Retina (tissue), 1 donor: ENCODE measurements at regions not wholly inside any gene's neighbourhood (a gene's known extent, or its start where the extent isn't known, plus 50 kb on each side); places are given as distances from the start of the nearest gene placed in this dataset.

Experiments
- DNase-seq: peaks from one replicate; pipeline ENCODE4 v3.0.0-alpha.2; 2016

DNA sequence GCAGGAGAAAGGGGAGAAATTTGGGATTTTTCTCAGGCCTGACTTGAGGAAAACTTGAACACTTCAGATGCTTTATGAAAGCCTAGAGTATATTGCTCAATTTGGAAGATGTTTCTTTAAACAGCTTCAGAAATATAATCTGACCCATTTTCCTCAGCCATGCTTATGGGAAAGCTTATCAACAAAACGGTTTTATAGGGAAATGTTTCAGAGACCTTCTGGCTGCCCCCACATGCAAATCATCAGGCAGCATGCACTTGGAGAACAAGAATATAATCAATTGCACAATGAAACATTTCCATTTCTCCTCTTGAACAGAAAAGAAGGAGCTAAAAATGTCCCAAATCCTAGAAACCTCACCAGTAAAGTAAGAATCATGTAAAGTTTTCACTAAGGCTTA lies 411.2 kb upstream of the ETAA1 start:
- DNase-seq = no peak

DNA sequence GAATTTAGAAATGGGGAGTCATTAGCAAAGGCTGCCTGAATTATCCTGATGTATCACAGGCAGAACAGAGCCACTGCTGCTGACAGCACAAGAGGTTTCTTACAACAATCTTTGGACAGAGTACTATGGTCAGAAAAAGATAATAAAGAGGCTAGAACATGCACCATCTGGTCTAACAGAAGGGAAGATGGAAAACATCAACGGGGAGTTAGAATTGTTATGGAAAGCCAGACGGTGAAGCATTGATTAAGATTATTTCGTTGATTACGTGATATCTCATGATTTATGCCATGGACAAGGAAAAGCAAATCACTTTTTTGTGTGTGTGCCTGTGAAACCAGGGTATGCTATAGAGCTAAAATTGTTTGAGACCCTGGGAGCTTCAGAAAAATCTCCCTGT lies 409.4 kb upstream of the ETAA1 start:
- no peak for DNase-seq

DNA sequence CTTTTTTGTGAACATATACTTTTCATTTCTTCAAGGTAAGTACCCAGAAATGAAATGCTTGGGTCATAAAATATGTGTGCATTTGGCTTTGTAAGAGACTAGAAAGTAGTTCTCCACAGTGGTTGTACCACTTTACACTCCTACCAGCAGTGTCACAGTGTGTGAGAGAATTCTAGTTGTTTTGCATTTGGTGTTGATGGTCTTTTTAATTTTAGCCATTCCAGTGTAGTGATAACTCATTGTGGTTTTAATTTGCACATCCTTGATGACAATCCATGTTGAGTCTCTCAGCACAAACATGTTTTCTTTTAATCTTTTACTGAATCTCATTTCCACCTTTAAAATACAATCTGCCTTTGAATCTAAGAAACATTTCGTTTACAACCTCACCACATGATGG lies 402.5 kb upstream of the ETAA1 start:
- no peak for DNase-seq

DNA sequence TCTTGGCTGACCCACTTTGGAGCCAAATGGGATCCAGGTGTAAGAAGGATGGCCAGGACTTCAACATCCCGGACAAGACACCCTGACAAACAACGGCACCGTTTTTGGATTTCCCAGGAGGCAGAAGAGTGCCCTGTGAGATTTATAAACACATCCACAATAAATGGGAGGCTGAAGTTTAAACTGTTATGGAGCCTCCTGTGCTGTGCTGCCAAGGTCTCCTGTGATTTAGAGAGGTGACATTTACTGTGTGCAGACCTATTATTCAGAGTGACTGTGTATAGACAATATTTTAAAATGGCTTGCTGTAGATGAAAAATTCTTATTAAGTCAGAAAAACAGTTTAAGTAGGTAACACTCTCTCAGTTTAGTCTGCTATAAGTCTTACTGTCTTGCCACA lies 401.5 kb upstream of the ETAA1 start:
- no peak for DNase-seq

DNA sequence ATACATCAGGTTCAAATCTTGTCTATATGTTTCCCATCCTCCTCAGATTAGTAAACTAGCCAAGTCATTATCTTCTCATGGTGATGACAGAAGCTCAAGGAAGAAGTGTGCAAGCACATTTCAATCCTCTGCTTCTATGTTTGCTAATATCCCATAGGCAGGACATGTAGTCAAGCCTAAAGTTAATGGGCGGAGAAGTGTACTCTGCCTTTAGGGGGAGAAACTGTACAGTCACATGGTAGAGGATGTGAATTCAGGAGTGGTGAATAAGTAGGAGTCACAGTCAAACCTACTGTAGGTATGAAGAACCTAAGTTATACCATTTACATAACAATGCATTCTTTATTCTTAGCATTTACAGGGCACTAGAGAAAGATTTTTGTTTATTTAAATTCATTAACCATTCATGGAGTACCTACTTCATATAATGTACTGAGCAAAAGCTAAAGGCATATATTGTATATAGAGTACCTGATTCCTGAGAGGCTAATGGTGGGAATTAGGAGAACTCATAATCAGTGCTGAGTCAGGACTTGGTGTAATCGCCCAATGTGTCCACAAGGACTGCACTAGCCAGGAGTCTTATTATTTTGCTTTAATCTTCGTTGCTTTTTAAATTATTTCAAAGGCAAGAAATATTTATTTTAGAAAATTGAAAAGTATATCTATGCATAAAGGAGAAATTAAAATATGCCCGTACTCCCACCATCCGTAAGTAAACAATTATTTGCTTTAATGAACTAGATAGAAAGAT lies 394.3 kb upstream of the ETAA1 start:
- DNase-seq = no peak

DNA sequence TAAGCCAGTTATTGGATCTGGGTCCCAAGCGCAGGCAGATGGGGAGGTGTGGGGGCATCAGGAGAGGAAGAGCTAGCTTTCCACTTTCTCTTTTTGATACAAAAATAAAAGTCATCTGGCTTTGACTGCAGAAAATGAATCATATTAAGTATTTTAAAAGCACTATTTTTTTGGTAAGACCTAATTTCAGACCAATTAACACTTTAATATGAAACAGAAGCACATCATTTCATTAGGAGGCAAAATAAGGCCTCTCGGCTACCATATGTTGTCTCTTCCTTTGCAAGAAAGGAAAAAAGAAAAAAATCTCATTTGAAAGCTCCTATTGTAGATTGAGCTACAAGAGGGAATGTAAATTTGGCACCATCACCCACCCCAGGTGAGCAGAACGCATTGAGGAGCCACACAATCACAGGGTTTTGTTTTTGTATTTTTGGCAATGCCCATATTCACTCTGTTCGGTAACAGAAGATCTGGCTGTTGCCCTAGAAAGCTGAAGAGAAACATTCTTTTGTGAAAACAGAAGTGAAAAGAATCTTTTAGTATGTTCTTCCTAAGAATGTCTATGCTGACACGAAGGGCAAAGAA lies 390.7 kb upstream of the ETAA1 start:
- DNase-seq = no peak

DNA sequence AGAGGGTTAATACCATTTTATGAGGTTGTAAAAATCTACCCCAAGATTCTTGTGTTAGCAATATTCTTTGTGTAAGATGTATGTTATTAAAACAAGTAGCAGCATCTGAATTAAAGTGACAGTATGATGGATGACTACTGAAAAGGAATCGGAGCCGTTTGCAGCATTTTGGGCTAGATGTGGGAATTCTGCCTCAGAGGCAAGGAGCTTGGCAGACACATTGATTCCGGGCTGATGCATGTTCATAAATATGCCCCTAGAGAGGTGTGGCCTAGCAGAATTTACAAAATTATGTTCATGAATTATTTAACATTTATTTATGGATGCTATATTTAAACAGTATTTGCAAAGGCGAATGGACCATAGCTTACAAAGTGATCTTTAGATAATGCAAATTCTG lies 389.0 kb upstream of the ETAA1 start:
- peak; percentile 7 for DNase-seq

DNA sequence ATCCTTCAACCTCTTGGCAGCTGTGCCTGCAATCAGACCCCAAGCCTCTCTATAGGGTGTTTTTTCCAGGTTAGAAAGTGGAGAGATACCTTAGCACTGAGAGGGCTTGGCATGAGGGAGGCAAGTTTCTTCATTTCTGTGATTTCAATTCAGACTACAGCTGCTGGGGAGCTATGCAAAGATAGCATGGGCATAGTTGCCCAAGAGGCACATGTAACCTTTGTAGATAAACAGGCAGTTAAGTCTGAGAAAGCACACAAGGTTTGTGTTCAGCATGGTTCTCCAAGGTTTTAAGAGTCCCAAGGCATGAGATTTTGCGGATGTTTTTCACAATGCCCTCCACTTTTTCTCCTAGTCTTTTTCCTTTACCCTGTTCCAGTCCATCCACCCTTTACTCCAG lies 385.0 kb upstream of the ETAA1 start:
- no peak for DNase-seq

DNA sequence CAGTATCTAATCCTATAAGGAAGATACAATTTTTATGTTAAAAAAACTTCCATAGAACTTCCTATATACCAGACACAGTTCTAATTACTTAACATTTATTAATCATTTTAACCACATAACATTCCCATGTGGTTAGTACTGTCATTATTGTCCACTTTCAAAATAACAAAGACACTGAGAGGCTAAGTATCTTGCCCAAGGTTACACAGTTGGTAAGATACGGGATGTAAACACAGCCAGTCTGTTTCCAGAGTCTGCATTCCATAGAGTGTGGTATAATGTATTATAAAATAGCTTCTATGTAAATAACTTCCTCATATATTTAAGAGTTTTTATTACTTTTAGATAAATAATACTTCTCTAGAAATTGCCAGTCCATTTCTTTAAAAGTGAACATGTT lies 383.3 kb upstream of the ETAA1 start:
- no peak for DNase-seq

DNA sequence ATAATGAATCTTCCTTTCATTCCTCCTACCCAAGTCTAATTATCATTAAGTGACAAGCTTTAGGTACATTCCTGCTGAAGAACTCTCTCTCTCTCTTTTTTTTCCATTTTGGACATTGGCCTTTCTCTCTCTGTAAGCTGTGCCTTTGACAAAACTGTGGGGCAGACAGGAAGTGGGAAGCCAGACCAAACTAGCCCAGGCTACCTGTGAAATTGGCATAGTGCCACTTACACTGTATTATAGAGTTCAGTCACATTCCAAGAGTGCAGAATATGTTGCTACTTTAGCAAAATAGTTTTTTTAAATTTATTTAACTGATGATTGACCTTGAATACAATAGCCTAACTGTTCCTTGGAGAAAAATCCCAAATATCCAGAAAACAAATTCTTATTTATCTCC lies 381.5 kb upstream of the ETAA1 start:
- DNase-seq = no peak

DNA sequence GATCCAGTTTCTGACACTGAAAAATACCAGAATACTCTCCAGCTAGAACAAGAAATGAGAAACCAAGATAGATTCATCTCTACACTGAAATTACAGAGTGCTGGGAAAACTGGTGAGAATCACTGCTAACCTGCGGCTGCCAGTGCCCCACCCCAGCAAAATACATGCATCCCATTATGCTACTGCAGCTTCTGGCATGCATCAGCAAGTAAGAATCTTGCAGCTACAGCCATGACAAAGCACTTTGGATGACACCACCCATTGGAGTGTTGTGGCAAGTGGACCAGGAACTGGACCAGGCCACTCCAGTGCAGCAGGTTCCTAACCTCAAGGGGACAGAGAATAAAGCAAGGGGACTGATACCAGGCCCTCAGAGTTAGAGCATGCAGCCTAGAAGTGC lies 378.8 kb upstream of the ETAA1 start:
- no peak for DNase-seq

DNA sequence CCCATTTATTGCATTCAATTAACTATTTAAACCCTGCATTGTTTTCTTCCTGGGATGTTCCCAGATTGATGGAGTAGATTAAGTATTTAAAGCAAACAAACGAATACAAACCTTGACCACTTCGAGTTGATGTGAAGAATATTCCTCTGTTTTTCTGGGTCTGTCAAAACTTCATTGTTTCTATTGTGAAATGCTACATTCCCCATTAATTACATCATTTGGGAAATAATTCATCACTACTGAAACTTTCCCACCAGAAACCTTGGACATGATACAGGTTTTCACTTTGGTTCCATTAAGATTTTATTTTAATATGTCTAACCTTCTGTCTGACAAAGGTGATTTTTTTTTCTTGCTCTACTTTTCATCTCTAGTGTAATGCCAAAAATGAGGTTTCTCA lies 365.1 kb upstream of the ETAA1 start:
- DNase-seq = no peak

DNA sequence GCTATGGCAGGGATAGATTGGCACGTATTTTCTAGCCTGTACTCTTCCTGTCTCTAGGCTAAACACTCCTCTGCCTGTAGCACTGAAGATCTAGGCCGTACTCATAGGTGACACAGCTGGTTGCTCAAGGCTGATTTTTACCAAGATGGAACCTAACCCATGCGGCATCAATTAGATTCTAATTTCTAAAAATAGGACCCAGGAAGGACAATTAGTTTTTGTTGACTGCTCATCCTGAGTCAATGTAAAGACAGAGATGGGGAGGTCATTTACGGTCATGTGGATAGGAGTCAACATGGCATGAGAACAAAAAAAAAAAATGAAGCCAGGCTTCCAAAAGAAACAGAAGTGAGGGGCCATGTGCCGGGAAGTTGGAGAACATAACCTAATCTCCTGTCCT lies 360.7 kb upstream of the ETAA1 start:
- DNase-seq = no peak

DNA sequence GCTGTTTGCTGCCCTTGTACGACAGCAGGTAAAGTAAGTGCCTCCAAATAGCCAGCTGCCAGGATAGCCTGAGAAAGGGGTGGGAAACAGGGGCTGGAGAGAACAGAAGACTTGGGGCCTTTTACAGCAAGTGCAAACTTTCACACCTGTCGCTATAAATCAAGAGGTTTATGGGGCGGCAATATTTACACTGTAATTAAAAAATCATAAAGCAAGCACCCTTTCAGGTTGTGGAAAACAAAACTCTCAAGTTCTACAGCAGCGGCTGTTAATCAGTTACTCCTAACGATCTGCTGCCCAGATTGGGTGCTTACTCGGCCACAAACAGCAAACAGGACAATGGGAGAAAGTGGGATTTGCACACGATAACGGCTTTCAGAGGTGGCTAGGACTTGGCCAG lies 359.5 kb upstream of the ETAA1 start:
- DNase-seq = no peak

DNA sequence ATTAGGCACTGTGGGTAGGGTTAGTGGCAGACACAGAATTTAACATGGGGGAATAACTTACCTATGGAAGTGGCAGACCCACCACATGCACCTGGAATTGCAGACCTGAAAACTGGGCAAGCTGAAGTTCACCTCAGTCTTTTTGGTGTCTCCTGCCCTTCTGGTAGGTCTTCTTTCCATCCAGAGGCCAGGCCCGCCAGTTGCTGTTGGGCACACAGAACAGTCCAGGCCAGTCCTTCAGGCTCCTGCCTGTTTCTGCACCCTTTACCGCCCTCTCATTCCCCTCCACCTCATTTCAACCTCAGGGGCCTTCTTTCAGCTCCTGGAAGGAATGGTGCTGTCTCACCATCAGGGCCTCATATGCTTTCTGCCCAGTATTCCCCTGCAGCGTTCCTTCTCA lies 358.9 kb upstream of the ETAA1 start:
- no peak for DNase-seq

DNA sequence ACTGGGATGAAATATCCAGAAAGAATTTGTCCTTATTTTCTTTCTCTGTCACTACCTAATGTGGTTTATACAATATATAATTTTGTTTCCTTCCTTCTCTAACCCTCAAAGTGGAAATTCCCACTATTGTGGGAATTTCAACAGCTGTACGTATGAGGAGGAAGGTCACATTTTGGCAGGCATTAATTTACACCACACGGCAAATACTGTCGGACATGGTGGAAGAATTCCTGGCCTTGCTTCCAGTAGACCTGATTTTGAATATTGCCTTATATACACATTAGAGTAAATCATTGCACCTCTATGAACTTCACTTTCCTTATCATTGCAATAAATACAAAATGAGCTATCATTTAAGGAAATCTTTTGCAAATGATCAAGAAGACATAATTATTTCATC lies 358.1 kb upstream of the ETAA1 start:
- no peak for DNase-seq

DNA sequence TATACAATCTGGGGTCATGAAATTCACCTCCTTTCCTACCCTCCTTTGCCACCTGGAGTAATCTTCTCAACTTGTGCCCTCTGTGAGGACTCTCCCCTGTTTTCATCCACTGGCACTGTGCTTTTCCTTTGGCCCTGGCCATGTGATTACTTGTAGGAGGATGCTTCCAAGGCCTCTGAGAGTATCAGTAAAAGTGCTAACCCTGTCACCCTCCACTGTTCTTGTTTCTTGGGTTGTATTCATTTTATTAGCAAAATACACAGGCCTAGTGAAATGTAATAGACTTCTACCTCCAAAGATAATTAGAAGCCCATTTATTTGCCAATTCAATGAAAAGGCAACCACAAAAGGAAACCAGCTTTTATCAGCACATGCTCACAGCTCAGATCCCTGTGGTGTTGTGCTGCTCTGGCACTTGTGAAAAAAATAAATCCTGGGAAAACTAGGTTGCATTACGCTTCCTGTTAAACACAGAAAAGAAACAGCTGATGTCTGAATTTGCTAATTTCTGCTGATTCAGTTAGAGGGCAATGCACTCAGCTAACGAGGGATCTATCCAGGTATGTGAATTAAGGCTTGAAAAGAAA lies 357.5 kb upstream of the ETAA1 start:
- DNase-seq = no peak

DNA sequence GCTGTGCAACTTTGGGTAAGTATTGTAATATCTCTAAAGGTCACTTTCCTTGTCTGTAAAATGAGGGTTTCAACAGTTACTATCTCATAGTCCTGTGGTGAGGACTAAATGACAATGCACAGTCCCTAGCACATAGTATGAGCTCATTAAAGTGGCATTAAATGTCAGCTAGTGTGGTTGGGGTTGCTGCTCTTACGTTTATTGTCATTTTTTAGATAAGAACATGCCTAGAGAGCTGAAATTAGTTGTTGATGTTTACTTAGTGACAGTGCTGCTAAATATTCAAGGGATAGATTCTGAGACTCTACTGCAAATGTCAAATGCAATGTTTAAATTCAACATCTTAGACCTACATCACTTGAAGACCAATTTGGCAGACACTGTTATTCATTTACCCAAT lies 356.1 kb upstream of the ETAA1 start:
- DNase-seq = no peak

DNA sequence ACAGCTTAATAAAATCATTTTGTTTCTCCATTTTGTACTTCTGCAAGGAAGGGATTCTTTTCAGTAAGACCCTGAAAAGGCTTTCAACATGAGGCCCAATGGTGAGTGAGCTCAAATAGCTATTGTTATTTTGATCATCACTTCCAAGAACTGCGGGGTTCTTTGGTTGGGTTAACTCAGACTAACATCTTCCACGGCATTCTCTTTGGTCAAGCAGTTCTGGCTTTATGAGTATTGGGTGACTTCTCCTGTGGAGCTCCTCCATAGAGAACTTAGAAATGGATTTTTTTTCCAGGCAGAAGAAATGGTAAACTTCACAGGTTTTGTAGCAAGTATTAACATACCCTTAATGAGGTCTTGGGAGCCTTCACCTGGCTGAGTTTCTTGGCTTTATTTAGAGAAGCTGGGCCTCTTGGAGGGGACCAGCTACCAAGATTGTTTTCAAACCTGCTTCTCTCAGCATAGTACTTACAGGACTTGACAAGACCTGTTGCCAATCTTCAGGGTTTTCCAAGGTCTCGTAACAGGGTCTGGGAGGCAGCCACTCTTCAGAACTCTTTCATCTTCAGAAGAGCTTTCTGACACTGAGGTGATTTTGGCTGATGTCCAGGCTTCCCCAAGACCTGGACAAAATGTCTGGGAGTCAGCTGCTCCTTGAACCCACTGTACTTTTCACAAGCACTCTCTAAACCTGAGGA lies 353.2 kb upstream of the ETAA1 start:
- no peak for DNase-seq

DNA sequence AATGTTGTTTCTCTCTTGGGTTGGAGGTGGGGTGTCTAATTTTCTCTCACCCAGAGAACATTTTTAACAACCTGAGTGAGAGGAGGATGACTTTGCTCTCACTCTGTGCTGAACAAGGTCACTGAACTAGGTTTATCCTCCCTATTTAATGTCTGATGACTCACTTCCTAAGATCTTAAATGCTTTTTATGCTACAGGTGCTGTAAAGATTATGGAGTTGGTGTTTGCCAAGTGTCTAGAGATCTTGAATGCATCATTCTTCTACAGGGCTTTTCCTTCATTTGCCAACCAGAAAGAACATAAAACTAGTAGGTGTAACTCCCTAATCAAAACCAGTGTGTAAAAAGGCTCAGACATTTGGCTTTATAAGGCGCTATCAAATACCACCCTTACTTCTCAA lies 350.5 kb upstream of the ETAA1 start:
- DNase-seq = no peak

DNA sequence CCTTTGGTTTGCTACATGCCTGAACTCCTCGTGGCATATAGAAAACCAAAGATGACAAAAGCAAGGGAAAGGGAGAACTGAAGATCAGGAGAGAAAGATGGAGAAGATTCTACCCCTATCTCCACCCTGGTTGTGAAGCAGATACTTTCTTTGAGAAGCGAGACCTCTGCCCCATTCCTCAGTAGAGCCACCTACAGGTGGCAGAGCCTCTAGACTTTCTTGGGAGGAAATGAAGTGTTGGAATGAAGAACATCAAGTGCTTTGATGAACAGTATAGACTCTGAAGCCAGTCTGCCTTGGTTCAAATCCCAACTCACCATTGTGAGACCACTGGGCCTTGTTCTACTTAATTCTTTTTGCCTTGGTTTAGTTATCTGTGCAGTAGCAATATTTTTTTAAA lies 348.8 kb upstream of the ETAA1 start:
- no peak for DNase-seq

DNA sequence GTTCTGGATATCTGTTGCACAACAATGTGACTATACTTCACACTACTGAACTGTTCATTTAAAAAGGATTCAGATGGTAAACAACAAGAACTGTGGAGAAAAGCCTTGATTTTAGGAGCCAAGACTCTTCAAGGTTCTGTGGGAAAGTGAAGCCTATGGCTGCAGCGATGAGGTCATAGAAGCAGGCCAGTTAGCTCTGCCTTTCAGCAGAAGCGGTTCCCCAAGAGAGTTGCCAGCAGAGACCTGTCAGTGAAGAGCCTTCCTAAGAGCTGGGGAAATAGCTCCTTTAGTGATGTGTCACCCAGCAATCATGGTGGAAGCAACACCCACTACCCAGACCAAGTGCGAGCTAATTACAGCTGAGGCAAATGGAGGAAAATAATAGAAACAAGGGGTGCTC lies 346.5 kb upstream of the ETAA1 start:
- DNase-seq = no peak

DNA sequence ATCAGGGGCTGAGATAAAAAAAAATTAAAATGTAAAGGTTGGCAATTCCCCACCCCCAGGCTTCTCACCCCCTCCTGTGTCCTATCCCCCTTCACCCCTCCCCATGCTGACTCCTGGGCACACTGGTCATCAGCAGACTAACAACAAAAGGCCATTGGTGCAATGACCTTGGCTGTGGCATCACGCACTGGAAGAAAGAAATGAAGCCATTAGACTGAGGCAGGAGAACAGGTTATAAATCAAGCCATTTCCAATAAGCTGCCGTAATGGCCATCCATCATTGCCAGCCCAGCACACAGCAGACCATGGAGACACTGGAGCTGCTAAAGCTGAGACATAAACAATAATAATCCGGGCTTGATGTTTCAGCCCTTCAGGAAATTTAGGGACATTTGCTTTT lies 342.4 kb upstream of the ETAA1 start:
- no peak for DNase-seq
